CD14-positive monocyte (primary cell): ENCODE measurements at regions not wholly inside any gene's neighbourhood (a gene's known extent, or its start where the extent isn't known, plus 50 kb on each side); places are given as distances from the start of the nearest gene placed in this dataset.

Experiments
- DNase-seq, 3 donors: peaks; one replicate each; pipeline ENCODE4 v3.0.0-alpha.2; 2011 to 2022
- H2AFZ ChIP-seq: 2 replicates; pipeline ENCODE4 v1.6.0; 2012; ENCODE audit warnings: mild to moderate bottlenecking, low read depth, low read length, inconsistent platforms; ENCODE audit not compliant: insufficient read depth, poor library complexity, severe bottlenecking
- H3K27ac ChIP-seq, 2 donors: 1 replicate in 1 of 2; 2 replicates in 1 of 2; pipeline ENCODE4 v1.5.1; 2012 to 2013; ENCODE audit warnings: low read length in 2 of 2, control low read depth in 1 of 2, inconsistent platforms in 1 of 2, low read depth in 1 of 2, mild to moderate bottlenecking in 1 of 2
- H3K27me3 ChIP-seq, 2 donors: one replicate each; pipeline versions ENCODE4 v1.6.0 to v1.6.1; 2011 to 2013; ENCODE audit warnings: low read length in 2 of 2; ENCODE audit not compliant: control insufficient read depth in 2 of 2, insufficient read depth in 2 of 2
- H3K36me3 ChIP-seq, 2 donors: replicated peaks in 1 of 2; 1 replicate in 1 of 2; 2 replicates in 1 of 2; pipeline versions ENCODE4 v1.5.1 to v1.6.1; 2012 to 2013; ENCODE audit warnings: low read length in 2 of 2, control low read depth in 1 of 2, inconsistent platforms in 1 of 2, mild to moderate bottlenecking in 1 of 2; ENCODE audit not compliant: insufficient read depth in 2 of 2, control insufficient read depth in 1 of 2
- H3K4me1 ChIP-seq, 2 donors: 1 replicate in 1 of 2; 2 replicates in 1 of 2; pipeline versions ENCODE4 v1.5.1 to v1.6.1; 2012 to 2013; ENCODE audit warnings: low read length in 2 of 2, control low read depth in 1 of 2, inconsistent platforms in 1 of 2, mild to moderate bottlenecking in 1 of 2, moderate library complexity in 1 of 2; ENCODE audit not compliant: insufficient read depth in 2 of 2, control insufficient read depth in 1 of 2
- H3K4me2 ChIP-seq: replicated peaks from 2 replicates; pipeline ENCODE3; 2012; ENCODE audit warnings: low read length, moderate library complexity, mild to moderate bottlenecking; ENCODE audit not compliant: poor library complexity, severe bottlenecking; ENCODE audit errors: extremely low read depth
- H3K4me3 ChIP-seq, 3 experiments: fragments of 200-600 bp in 1 of 3; sonication (generic) in 1 of 3; replicated peaks in 1 of 3; 1 replicate in 2 of 3; 2 replicates in 1 of 3; pipeline ENCODE4 v1.5.1; 2011 to 2013; ENCODE audit warnings: low read length in 3 of 3, mild to moderate bottlenecking in 3 of 3, control low read depth in 2 of 3, low read depth in 2 of 3, inconsistent platforms in 1 of 3, moderate library complexity in 1 of 3
- H3K79me2 ChIP-seq: 2 replicates; pipeline ENCODE4 v1.6.0; 2012; ENCODE audit warnings: mild to moderate bottlenecking, control low read depth, inconsistent platforms, low read length, moderate library complexity; ENCODE audit not compliant: insufficient read depth
- H3K9ac ChIP-seq: 2 replicates; pipeline ENCODE4 v1.6.0; 2017; ENCODE audit warnings: low read length, mild to moderate bottlenecking; ENCODE audit not compliant: insufficient read depth, poor library complexity, severe bottlenecking
- H3K9me3 ChIP-seq, 2 donors: replicated peaks in 1 of 2; 1 replicate in 1 of 2; 2 replicates in 1 of 2; pipeline versions ENCODE4 v1.5.1 to v1.6.1; 2012 to 2013; ENCODE audit warnings: low read length in 2 of 2, control low read depth in 1 of 2; ENCODE audit not compliant: control insufficient read depth in 1 of 2, insufficient read depth in 1 of 2
- H4K20me1 ChIP-seq: 2 replicates; pipeline ENCODE4 v1.6.0; 2012; ENCODE audit warnings: mild to moderate bottlenecking, low read length, control low read depth, moderate library complexity; ENCODE audit not compliant: insufficient read depth
- H3K27ac Mint-ChIP-seq, 7 donors: one replicate each; pipeline ENCODE4 v1.8.0; 2020; ENCODE audit warnings: mild to moderate bottlenecking in 7 of 7, mixed read lengths in 7 of 7, moderate library complexity in 6 of 7, inconsistent platforms in 2 of 7
- H3K27me3 Mint-ChIP-seq, 3 donors: one replicate each; pipeline ENCODE4 v1.8.0; 2021 to 2022; ENCODE audit warnings: low read depth in 3 of 3, mild to moderate bottlenecking in 3 of 3, mixed read lengths in 3 of 3, moderate library complexity in 3 of 3, inconsistent platforms in 1 of 3
- H3K36me3 Mint-ChIP-seq, 2 donors: one replicate each; pipeline ENCODE4 v1.8.0; 2020; ENCODE audit warnings: mixed read lengths in 2 of 2, inconsistent platforms in 1 of 2, mild to moderate bottlenecking in 1 of 2
- H3K4me1 Mint-ChIP-seq: one replicate; pipeline ENCODE4 v1.8.0; 2020; ENCODE audit warnings: mild to moderate bottlenecking, mixed read lengths
- H3K4me3 Mint-ChIP-seq, 2 donors: one replicate each; pipeline ENCODE4 v1.8.0; 2020; ENCODE audit warnings: mild to moderate bottlenecking in 2 of 2, mixed read lengths in 2 of 2, moderate library complexity in 1 of 2
- H3K9me3 Mint-ChIP-seq, 7 donors: one replicate each; pipeline ENCODE4 v1.8.0; 2020 to 2022; ENCODE audit warnings: mixed read lengths in 7 of 7, mild to moderate bottlenecking in 6 of 7, moderate library complexity in 6 of 7, inconsistent platforms in 2 of 7
- WGBS: methylation state at CpG from one replicate; pipeline ENCODE4 v1.1.5; 2013; ENCODE audit warnings: missing lambda C conversion rate; ENCODE audit not compliant: insufficient coverage; 5-methylcytosine and 5-hydroxymethylcytosine counted together
- intact Hi-C, 2 donors: fragments of 100-400 bp; cut with micrococcal nuclease; formaldehyde crosslinking; loops; one replicate each; pipeline versions ENCODE4 v1.15.0 to v1.15.1; 2023
- TF ChIP-seq, protein P1 (sequence below): fragments of 200-600 bp; IDR thresholded peaks from one replicate; pipeline ENCODE4 v1.8.0; 2022; ENCODE audit warnings: antibody characterized with exemption, mild to moderate bottlenecking

DNA sequence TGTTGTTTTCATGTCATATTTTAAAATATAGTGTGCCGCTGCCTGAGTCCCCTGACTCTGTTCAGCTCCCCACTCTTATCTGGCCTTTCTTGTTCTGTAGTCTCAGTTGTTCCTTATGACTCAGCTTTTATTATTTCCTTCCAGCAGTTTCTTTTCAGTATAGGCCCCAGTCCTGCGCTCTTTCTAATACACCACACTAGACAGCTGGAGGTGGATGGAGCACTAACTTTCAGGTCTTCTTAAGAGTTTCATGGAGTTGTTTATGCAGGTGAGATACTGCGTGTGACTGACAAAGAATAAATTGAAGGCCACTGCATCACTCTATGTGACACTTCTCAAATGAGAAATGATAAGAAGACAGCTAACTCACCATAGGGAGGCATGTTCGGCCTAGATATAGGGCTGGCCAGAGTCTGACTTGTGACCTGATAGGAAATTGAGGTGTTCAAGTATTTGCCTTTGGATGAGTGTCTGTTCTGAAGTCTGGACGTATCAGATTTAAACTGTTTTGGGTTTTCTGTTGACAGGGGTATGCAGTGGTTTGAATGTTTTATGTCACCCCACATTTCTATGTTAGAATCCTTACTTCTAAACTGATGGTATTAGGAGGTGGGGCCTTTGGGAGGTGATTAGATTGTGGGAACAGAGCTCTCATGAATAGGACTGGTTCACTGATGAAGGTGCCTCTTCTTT, 60.8 kb upstream of the CLMN start:
- Mint-ChIP-seq H3K9me3 (peaks cover 10 to 29% (median 27%) of the 10 kb centered on the region in 7 donors), H3K4me3 (no peak overlapping the region), H3K4me1 (no peaks in the 10 kb centered on the region), H3K27ac (no peak overlapping the region), H3K27me3 (peaks cover 5 to 9% (median 7%) of the 10 kb centered on the region in 3 donors), H3K36me3 (no peaks in the 10 kb centered on the region)
- H3K9me3 ChIP-seq, result peaks cover 17 to 23% of the 10 kb centered on the region in 2 donors
- H2AFZ ChIP-seq, result no peak overlapping the region
- no peak overlapping the region for H3K4me3 ChIP-seq
- no peaks in the 10 kb centered on the region for H3K79me2 ChIP-seq
- no peak overlapping the region for H3K27ac ChIP-seq
- H3K4me2 ChIP-seq, result no peak overlapping the region
- intact Hi-C loops, result no loop called here
- H4K20me1 ChIP-seq, result no peaks in the 10 kb centered on the region
- WGBS, result 83% methylated on average over 1 of the region's 5 CpGs
- no peaks in the 10 kb centered on the region for H3K27me3 ChIP-seq
- H3K9ac ChIP-seq, result no peak overlapping the region
- TF ChIP-seq, protein P1, sequence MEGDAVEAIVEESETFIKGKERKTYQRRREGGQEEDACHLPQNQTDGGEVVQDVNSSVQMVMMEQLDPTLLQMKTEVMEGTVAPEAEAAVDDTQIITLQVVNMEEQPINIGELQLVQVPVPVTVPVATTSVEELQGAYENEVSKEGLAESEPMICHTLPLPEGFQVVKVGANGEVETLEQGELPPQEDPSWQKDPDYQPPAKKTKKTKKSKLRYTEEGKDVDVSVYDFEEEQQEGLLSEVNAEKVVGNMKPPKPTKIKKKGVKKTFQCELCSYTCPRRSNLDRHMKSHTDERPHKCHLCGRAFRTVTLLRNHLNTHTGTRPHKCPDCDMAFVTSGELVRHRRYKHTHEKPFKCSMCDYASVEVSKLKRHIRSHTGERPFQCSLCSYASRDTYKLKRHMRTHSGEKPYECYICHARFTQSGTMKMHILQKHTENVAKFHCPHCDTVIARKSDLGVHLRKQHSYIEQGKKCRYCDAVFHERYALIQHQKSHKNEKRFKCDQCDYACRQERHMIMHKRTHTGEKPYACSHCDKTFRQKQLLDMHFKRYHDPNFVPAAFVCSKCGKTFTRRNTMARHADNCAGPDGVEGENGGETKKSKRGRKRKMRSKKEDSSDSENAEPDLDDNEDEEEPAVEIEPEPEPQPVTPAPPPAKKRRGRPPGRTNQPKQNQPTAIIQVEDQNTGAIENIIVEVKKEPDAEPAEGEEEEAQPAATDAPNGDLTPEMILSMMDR, result no peak
- no peaks in the 10 kb centered on the region for H3K4me1 ChIP-seq
- DNase-seq, result no peak
- no peaks in the 10 kb centered on the region for H3K36me3 ChIP-seq

DNA sequence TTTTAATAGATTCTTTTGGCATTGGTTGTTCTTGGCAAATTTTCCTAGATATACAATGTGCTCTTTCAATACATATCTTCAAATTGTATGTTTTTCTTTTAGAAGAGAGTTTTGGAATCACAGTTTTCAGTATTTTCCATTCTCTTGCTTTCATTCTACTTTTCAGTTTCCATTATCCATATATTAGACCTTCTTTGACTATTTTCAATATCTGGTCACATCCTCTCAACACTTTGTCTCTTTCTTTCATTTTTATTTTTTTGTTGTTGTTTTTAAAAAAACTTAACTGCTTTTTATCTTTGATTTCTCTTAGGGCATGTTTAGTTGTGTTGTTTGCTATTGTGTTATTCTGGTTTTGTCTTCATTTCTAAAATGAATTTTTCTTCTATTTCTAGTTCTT, 59.9 kb upstream of the CLMN start:
- intact Hi-C loops, result no loop called here
- no peak overlapping the region for H3K27ac ChIP-seq
- Mint-ChIP-seq H3K9me3 (peaks cover 10 to 29% (median 27%) of the 10 kb centered on the region in 7 donors), H3K36me3 (no peaks in the 10 kb centered on the region), H3K27me3 (peaks cover 5 to 9% (median 7%) of the 10 kb centered on the region in 3 donors), H3K4me3 (no peak overlapping the region), H3K27ac (no peak overlapping the region), H3K4me1 (no peaks in the 10 kb centered on the region)
- no peaks in the 10 kb centered on the region for H3K27me3 ChIP-seq
- no peaks in the 10 kb centered on the region for H3K79me2 ChIP-seq
- no peak overlapping the region for H3K9ac ChIP-seq
- H3K4me2 ChIP-seq, result no peak overlapping the region
- no peaks in the 10 kb centered on the region for H3K4me1 ChIP-seq
- no peak overlapping the region for H2AFZ ChIP-seq
- no peaks in the 10 kb centered on the region for H4K20me1 ChIP-seq
- H3K4me3 ChIP-seq, result no peak overlapping the region
- peaks cover 17 to 23% of the 10 kb centered on the region in 2 donors for H3K9me3 ChIP-seq
- no peaks in the 10 kb centered on the region for H3K36me3 ChIP-seq
- DNase-seq, result no peak
- TF ChIP-seq, protein P1, result no peak
